Stimulated activated CD8-positive, alpha-beta memory T cell treated with anti-CD3 and anti-CD28 coated beads, Interleukin-15, amount 100 ng/mL, for 4 hours (primary cell): ENCODE measurements at regions not wholly inside any gene's neighbourhood (a gene's known extent, or its start where the extent isn't known, plus 50 kb on each side); places are given as distances from the start of the nearest gene placed in this dataset.
"Not testable (repeated sequence)": the region's sequence is repeated elsewhere in the genome, so short reads cannot be mapped to it uniquely, and the experiment has no call there.

Experiments used
- DNase-seq, 2 donors: peaks; one replicate each; pipeline ENCODE4 v3.0.0-alpha.2; 2020; ENCODE audit warnings: low read depth in 2 of 2

GRCh38 chr3:139113993-139114375 is 69.3 kb upstream of the PRR23C start:
- DNase-seq, result no peak

DNA sequence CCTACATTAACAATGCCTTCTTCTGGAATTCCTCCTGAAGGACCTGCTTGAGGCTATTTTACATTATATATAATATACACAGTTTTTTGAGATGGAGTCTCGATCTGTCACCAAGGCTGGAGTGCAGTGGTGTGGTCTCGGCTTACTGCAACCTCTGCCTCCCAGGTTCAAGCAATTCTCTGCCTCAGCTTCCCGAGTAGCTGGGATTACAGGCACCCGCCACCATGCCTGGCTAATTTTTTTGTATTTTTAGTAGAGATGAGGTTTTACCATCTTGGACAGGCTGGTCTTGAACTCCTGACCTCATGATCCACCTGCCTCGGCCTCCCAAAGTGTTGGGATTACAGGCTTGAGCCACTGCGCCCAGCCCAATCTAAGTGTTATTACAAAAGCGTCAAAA is 71.9 kb upstream of the PRR23C start:
- DNase-seq, result not testable (repeated sequence)

DNA sequence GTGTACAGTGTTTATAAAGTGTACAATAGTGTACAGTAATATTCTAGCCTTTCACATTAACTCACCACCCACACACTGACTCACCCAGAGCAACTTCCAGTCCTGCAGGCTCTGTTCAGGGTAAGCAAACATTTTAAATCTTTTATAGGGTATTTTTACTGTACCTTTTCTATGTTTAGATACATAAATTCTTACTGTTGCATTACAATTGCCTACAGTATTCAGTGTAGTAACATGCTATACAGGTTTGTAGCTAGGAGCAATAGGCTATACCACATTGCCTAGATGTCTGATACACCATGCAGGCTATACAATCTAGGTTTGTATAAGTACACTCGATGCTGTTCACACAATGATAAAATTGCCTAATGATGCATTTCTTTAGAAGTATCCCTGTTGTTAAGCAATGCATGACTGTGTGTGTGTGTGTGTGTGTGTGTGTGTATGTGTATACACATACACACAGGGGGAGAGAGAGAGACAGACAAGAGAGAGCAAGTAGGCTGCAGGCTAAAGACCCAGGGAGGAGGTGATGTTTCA is 72.5 kb upstream of the PRR23C start:
- DNase-seq, result no peak

DNA sequence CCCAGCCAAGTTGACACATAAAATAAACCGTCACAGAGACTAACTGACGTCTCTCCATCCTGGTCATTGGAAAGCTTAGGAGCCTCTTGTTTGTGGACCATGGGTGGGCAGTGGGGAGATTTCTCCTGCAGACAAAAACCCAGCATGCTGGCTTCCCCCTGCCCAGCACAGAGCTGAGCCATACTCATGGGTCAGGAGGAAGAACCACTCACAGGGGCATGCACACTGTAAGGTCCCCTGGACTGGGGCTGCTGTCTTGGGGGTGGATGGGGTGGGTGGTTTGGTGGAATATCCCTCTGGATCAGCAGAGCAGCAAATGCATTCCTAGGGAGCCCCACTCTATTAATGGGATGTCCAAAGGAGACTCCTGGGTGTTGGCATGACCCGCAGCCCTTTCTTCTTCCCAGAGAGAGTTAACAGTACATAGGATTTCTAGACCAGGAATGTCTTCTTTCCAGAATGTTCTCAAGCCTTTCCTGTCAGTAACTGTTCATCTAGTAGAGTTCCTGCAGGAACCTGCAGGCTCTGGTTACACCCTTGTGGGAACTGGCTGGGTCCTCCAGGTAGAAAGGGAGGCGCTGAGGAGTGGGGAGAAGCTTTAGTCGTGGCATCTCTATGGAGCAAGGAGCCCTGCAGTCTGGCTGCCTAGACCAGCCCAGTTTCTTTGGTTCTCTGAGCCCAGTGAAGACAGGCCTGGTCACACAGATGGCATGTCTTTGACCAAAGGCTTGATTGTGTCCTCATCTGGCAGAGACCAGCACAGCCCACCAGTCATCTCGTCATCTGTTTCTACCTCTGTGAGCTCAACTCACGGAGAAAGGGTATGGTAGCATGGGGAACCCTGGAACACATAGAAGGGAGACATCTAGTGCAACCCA is 73.4 kb upstream of the PRR23C start:
- DNase-seq, result no peak

DNA sequence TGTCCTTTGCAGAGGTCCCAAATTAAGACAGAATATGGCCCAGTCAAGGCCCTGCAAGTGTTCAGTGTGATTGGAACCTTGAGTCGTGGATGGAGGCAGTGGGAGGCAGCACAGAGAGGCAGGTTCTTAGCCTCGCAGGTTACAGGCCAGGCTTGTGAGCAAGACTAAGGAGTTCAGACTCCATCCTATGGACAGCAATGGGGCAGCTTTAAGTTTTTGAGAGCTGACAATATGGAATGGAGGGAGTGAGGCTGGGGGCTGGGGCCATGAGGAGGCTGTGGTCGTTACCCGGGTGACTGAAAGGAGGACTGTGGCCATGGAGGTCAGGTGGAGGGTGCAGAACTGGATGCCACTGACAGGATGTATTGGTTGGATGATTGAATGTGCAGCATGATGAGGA is 74.1 kb upstream of the PRR23C start:
- DNase-seq, result no peak

- no peak for DNase-seq
These were observed 74.8 kb upstream of the PRR23C start for GRCh38 chr3:139119331-139120025.

GRCh38 chr3:139120086-139121056 is 75.7 kb upstream of the PRR23C start:
- DNase-seq, result no peak

DNA sequence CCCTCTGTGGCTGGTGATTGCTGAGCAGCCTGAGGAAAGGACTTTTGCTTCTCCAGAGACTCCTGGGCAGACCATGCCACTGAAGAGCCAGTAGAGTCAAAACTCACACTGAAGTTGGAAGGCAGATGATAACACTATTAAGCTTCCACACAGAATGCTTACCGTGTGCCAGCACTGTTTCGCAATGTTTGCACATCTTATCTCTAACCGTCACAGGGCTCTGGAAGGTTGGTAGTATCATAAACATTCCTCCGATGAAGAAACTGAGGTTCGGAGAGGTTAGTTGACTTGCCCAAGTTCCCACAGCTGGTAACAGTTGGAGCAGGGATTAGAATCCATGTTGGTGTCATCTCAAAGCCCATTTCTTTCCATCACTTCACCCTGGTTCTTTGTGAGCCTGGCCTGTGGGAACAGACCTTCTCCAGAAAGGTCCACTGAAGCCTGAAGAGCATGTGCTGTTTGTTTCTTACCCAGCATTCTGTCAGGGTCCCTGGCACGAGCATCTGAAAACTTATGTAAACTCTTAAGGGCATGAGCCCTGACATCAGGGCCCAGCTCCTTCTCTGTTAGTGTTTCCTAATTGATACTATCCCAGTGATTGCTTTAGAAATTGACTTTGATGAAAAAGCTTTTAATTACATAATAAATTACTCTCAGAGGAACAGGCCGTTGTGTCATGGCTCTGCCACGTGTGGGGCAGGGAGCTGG is 77.0 kb upstream of the PRR23C start:
- no peak for DNase-seq

GRCh38 chr3:139122221-139122581 is 77.5 kb upstream of the PRR23C start:
- no peak for DNase-seq

DNA sequence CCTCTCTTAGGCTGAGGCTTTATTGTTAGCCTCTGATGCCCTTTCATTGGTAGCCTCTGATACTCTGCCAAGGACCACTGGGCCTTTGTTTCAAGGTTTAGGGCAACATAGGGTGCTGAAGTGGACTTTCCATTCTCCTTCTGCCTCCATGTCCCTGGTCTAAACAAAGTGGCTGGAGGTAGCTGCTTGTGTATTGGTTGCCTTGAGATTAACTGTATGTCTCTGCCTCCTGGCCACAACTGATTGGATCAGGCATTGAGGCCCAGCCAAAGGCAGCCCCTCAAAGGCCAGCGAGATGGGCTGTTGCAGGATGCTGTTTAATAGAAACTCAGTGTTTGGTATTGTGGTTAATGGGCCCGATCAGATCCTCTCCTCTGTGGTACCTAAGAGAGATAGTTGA is 77.9 kb upstream of the PRR23C start:
- no peak for DNase-seq

DNA sequence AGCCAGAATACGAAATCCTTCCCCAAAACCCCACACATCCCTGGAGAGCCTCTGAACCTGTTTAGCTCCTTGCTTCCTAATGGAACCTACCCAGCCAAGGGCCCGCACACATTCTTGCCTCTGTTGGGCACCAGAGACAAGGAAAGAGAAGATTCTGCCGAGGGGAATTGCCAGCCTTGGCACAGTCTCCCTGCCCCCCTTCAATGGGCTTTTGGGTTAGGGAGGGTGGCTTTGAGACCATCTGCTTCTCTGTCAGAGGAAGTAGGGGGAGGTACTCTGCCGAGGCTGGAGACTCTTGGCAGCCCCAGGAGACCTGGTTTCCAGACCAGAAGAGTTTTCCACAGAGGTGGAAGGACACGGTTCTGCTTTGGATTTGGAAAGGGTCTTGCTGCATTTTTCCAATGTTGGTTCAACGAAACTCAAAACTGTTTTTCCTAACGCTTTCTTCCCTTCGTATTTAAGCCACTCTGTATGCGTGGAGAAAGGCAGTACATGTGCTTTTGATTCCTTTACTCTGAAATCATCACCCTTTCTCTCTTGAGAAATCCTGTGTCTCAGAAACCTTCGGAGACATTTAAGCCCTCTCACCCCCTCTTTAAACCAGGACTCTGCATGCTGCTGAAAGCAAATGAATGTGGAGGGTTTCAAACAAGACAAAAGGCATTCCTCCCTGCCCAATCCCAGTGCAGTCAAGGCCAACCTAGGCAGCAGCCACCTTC is 78.8 kb upstream of the PRR23C start:
- no peak for DNase-seq

- DNase-seq, result no peak
These were observed 79.5 kb upstream of the PRR23C start for GRCh38 chr3:139124197-139124596.

DNA sequence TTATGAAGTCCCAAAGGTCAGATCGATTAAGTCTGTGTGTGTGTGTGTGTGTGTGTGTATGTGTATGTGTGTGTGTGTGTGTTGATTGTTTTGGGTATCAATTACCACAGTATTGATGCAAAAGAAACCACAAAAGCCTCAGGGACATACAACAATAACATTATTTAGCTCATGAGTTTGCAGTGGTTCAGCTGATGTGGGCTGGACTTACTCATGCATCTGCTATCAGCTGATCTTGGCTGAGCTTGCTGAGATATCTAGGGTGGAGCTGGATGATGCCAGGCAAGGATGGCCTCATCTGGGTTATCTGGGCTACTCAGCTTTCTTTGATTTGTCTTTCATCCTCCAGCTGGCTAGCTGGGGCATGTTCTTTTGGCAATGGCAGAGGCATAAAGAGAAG is 82.4 kb upstream of the PRR23C start:
- DNase-seq, result no peak

- not testable (repeated sequence) for DNase-seq
These were observed 82.9 kb upstream of the PRR23C start for GRCh38 chr3:139127629-139128028.

DNA sequence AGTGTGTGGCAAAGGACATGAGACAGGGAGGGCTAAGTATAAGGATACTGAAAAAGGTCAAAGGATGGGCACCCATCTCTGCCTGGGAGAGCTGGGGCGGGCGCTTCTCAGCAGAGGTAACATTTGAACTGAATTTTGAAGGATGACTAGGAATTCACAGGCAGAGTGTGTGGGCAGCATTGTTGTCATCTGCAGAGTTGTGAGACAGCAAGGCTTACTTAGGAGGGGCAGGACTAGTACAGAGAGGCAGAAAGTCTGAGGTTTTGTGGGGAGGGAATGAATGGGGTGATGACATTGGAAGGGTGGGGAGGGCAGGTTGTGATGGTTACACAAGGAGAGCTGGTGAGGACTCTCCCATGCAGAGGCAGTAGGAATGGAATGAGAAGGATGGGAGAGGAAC is 84.1 kb upstream of the PRR23C start:
- no peak for DNase-seq

DNA sequence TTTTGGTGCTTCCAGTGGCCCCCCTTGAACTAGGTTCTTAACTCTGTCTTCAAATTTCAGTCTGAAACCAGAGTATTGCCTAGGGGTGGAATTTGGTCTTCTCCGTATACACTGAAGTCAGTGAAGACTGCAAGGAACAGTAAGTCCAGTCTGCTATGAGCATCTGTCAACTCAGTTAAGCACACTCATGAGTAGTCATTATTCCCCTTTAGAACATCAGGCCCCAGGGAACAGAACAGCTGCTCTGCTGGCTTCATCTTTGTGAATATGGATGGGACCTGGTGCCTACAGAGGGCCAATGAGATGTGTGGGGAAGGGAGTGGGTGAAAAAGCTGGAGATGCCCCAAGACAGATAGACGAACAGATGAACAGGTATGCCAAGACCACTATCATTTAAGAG is 85.2 kb upstream of the PRR23C start:
- DNase-seq, result no peak

DNA sequence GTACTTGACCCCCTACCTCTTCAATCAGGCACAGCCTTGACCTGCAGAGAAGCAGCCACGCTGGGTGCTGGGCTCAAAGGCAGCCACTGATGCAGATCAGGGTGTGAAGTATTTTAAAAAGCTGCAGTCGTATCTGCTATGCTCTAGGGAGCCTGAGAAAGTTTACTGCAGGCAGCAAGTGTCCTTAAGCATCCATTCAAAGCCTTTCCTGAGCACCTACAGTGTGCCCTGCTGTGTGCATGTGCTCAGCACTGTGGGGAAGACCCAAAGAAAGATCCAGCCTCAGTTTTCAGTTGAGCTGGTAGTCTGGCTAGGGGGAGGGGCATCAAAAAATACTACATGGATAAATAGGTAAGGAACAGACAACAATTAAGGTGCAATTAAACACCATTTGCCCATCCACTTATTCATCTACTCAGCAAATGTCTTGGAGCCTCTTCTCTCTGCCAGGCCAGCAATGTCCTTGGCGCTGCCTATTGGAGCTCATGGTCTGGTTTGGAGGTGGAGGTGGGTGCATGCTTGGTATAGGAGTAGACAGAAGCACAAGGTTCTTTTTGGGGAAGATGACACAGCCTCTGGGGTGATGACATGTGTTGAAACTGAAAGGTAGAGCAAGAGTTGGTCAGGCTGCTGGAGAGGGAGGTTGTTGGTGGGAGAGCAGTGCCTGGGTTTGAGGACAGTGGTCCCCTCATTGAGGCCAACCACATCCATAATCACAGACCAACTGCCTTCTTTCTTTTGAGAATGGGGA is 85.9 kb upstream of the PRR23C start:
- DNase-seq, result no peak

DNA sequence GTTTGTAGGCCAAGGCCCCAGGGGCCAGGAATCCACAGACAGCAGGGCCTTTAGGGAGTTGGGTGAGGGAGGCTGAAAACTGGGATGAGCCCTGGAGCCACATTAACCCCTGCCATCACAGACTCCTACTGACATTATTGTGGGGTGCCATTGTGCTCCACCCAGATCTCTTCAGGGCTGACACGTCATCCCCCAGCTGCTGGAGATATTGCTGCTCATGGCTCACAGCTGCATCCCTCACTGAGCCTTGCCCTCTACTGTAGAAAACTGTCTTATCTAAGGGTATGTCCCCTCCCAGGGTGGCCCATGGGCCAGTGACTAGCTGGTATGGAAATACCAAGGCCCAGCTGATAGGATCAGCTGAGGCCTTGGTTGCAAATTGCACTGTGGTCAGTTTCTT is 87.3 kb upstream of the PRR23C start:
- no peak for DNase-seq

DNA sequence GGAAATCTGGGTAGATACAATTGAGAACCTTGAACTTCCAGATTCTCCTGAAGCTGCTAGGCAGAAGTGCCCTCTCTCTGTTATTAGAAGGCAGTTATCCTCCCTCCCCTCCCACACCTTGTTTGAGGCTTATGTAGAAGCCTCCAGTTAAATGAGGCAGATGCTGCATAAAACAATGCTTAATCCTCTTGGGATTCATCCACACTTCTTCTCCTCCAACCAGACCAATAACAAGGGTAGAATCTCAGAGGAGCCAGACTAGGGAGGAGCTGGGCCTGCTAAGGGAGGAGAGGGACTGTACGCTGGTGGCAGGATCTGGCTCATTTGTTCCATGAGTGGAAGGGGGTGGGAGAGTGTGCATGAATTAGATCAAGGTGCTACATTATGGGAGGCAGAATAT is 88.3 kb upstream of the PRR23C start:
- no peak for DNase-seq
